T-cell (primary cell): ENCODE measurements at regions not wholly inside any gene's neighbourhood (a gene's known extent, or its start where the extent isn't known, plus 50 kb on each side); places are given as distances from the start of the nearest gene placed in this dataset.
"Not testable (repeated sequence)": the region's sequence is repeated elsewhere in the genome, so short reads cannot be mapped to it uniquely, and the experiment has no call there.

Experiments used
- ATAC-seq, 4 experiments: fragments of 200-7000 bp in 3 of 4; fragments of 150-1000 bp in 1 of 4; cut with Tn5 transposase; replicated peaks in 1 of 4; 1 replicate in 3 of 4; 2 replicates in 1 of 4; pipeline ENCODE4 v1.10.0; 2021; ENCODE audit warnings: moderate library complexity in 3 of 4, mild to moderate bottlenecking in 2 of 4, moderate number of reproducible peaks in 1 of 4
- CTCF ChIA-PET, 2 donors: fragments of 300-600 bp; sonication (Branson Sonifier 250); formaldehyde crosslinking; loops; one replicate each; lab custom pipeline; 2022; ENCODE audit warnings: antibody characterized with exemption in 2 of 2; lab: Charles Lee
- POLR2A ChIA-PET, 2 donors: fragments of 300-600 bp; sonication (Branson Sonifier 250); formaldehyde crosslinking; loops; one replicate each; lab custom pipeline; 2022; ENCODE audit warnings: antibody characterized with exemption in 2 of 2; lab: Charles Lee
- DNase-seq, 35 experiments: peaks; one replicate each; pipeline versions ENCODE4 v3.0.0 to v3.0.0-alpha.2; 2013 to 2023
- H3K27ac ChIP-seq: one replicate; pipeline ENCODE4 v1.5.1; 2013; ENCODE audit warnings: low read length
- H3K27me3 ChIP-seq, 2 experiments: replicated peaks in 1 of 2; 1 replicate in 1 of 2; 2 replicates in 1 of 2; pipeline versions ENCODE4 v1.6.1 to v1.7.0; 2013; ENCODE audit warnings: low read length in 1 of 2, mixed read lengths in 1 of 2; ENCODE audit not compliant: control insufficient read depth in 2 of 2, insufficient read depth in 2 of 2; ENCODE audit errors: extremely low read depth in 1 of 2
- H3K36me3 ChIP-seq, 2 donors: 1 replicate in 1 of 2; 2 replicates in 1 of 2; pipeline versions ENCODE4 v1.6.1 to v1.7.0; 2013; ENCODE audit warnings: low read length in 1 of 2; ENCODE audit not compliant: control insufficient read depth in 2 of 2, insufficient read depth in 1 of 2; ENCODE audit errors: extremely low read depth in 1 of 2
- H3K4me1 ChIP-seq, 2 experiments: 1 replicate in 1 of 2; 2 replicates in 1 of 2; pipeline versions ENCODE4 v1.6.1 to v1.7.0; 2013; ENCODE audit warnings: low read length in 2 of 2, mixed read lengths in 1 of 2; ENCODE audit not compliant: insufficient read depth in 2 of 2, control insufficient read depth in 1 of 2; ENCODE audit errors: extremely low read depth in 1 of 2
- H3K4me3 ChIP-seq, 2 donors: 1 replicate in 1 of 2; 2 replicates in 1 of 2; pipeline versions ENCODE4 v1.5.1 to v1.7.0; 2013; ENCODE audit warnings: mild to moderate bottlenecking in 2 of 2, low read length in 1 of 2, moderate library complexity in 1 of 2; ENCODE audit not compliant: control insufficient read depth in 1 of 2; ENCODE audit errors: extremely low read depth in 1 of 2
- H3K9me3 ChIP-seq: 2 replicates; pipeline ENCODE4 v1.7.0; 2013
- H3K27ac Mint-ChIP-seq, 2 donors: one replicate each; pipeline ENCODE4 v1.8.0; 2020 to 2021; ENCODE audit warnings: mild to moderate bottlenecking in 2 of 2, mixed read lengths in 2 of 2
- H3K27me3 Mint-ChIP-seq, 2 donors: one replicate each; pipeline ENCODE4 v1.8.0; 2021 to 2022; ENCODE audit warnings: mixed read lengths in 2 of 2
- H3K36me3 Mint-ChIP-seq: one replicate; pipeline ENCODE4 v1.8.0; 2021; ENCODE audit warnings: mixed read lengths
- H3K4me1 Mint-ChIP-seq, 3 donors: one replicate each; pipeline ENCODE4 v1.8.0; 2020 to 2022; ENCODE audit warnings: mixed read lengths in 3 of 3, mild to moderate bottlenecking in 1 of 3
- H3K4me3 Mint-ChIP-seq, 3 donors: one replicate each; pipeline ENCODE4 v1.8.0; 2020 to 2022; ENCODE audit warnings: mild to moderate bottlenecking in 3 of 3, mixed read lengths in 3 of 3, moderate library complexity in 3 of 3
- H3K9me3 Mint-ChIP-seq, 3 donors: one replicate each; pipeline ENCODE4 v1.8.0; 2020 to 2022; ENCODE audit warnings: mixed read lengths in 3 of 3
- WGBS: methylation state at CpG from one replicate; pipeline ENCODE4 v1.1.5; 2013; ENCODE audit warnings: missing lambda C conversion rate; ENCODE audit not compliant: insufficient coverage; 5-methylcytosine and 5-hydroxymethylcytosine counted together

DNA sequence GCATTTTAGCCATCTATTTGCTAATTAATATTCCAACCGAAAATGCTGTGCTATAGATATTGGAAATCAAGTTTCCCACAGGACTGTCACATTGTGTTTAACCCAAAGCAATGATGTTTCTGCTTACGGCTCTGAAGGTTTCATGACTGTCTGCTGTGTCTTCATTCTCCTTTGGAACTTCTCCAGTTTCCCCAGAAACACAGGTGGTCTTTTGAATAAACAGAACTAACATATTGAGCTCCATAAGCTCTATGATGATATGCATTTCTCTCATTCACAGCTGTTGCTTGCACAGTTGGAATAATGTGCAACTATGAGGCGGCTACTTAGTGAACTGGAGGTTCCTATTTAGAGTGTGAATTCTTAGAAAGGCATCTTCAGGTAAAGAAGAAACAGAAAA lies 266.0 kb upstream of the ID4 start:
- DNase-seq (no peak), ATAC-seq (no peak)
- WGBS = 73% methylated on average over 2 of the region's 3 CpGs
- Mint-ChIP-seq H3K4me1 (no peaks in the 10 kb centered on the region), H3K36me3 (no peaks in the 10 kb centered on the region), H3K4me3 (no peak overlapping the region), H3K9me3 (peaks cover 4 to 6% (median 5%) of the 10 kb centered on the region in 3 donors), H3K27ac (no peak overlapping the region), H3K27me3 (no peaks in the 10 kb centered on the region)
- no peaks in the 10 kb centered on the region for H3K36me3 ChIP-seq
- no peaks in the 10 kb centered on the region for H3K4me1 ChIP-seq
- H3K9me3 ChIP-seq = no peaks in the 10 kb centered on the region
- no peak overlapping the region for H3K27ac ChIP-seq
- H3K27me3 ChIP-seq = no peaks in the 10 kb centered on the region
- POLR2A ChIA-PET = interaction anchor here in 1 of 2 donors (0.5 kb wide), 1 partner anchor 75 kb away, joined by 3 read pairs; no protein-coding TSS in a partner anchor
- CTCF ChIA-PET = no interaction called here
- no peak overlapping the region for H3K4me3 ChIP-seq

DNA sequence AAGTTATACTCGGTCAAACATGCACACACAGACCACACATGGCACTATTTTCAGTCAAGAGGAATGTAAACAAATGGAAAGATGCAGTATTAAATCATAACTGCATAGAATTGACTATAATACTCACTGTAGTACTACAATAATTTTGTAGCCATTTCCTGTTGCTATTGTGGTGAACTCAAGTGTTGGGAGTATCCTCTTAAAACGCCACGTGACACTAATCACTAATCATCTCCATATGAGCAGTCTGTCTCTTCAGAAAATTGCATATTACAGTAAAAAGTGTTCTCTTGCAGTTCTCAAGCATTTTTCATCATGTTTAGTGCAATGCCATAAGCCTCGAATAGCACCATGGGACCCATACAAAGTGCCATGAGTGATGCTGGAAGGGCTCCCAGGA lies 258.7 kb upstream of the ID4 start:
- Mint-ChIP-seq H3K27me3 (no peaks in the 10 kb centered on the region), H3K4me1 (no peaks in the 10 kb centered on the region), H3K36me3 (no peaks in the 10 kb centered on the region), H3K4me3 (no peak overlapping the region), H3K9me3 (peaks cover 3 to 20% (median 10%) of the 10 kb centered on the region in 3 donors), H3K27ac (no peak overlapping the region)
- no CpG with 5 or more reads among the region's 4 CpGs for WGBS
- H3K27me3 ChIP-seq = no peaks in the 10 kb centered on the region
- POLR2A ChIA-PET = no interaction called here
- no peak for DNase-seq
- H3K4me3 ChIP-seq = no peak overlapping the region
- no peaks in the 10 kb centered on the region for H3K9me3 ChIP-seq
- H3K36me3 ChIP-seq = no peaks in the 10 kb centered on the region
- CTCF ChIA-PET = no interaction called here
- H3K27ac ChIP-seq = no peak overlapping the region
- no peak for ATAC-seq
- H3K4me1 ChIP-seq = no peaks in the 10 kb centered on the region

DNA sequence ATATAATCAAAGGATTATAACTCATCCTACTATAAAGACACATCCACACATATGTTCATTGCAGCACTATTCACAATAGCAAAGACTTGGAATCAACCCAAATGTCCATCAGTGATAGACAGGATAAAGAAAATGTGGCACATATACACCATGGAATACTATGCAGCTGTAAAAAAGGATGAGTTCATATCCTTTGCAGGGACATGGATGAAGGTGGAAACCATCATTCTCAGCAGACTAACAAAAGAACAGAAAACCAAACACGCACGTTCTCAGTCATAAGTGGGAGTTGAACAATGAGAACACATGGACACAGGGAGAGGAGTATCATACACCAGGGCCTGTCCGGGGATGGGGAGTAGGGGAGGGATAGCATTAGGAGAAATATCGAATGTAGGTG lies 253.0 kb upstream of the ID4 start:
- H3K27me3 Mint-ChIP-seq, H3K4me1 Mint-ChIP-seq, H3K9me3 ChIP-seq, POLR2A ChIA-PET, H3K4me1 ChIP-seq, H3K4me3 Mint-ChIP-seq, H3K27ac ChIP-seq, H3K27ac Mint-ChIP-seq, ATAC-seq, CTCF ChIA-PET, H3K27me3 ChIP-seq, H3K36me3 Mint-ChIP-seq, H3K4me3 ChIP-seq, DNase-seq, H3K36me3 ChIP-seq: not testable (repeated sequence)
- peaks cover 0 to 16% (median 9%) of the 10 kb centered on the region in 3 donors for H3K9me3 Mint-ChIP-seq
- WGBS = no CpG with 5 or more reads among the region's 4 CpGs

DNA sequence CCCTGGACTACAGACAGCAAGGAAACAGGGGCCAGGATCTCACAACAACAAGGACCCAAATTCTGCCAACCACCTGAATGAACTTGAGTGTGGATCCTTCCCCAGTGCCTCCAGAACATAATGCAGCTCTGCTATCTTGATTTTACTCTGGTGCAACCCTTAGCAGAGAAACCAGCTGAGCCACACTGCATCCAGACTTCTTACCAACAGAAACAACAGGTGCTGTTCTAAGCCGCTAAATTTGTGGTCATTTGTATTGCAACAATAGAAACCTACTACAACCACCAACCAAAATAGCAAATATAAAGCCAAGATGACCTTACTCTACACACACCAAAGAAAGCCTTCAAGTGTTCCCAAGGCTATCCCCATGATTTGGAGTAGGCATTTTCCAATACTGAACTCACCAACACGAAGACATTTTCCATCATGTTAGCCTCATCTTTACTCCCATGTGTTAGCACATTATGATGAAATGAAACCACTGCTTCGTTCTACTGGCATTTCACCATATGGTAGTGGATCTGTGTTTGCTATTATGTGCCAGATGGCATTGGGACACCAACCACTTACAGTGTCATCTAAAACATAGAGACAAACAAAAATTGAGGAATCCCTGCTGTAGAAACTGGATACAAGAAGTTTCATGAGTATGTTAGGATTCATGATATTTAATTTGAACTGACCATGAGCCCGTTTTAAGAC lies 249.8 kb upstream of the ID4 start:
- POLR2A ChIA-PET = no interaction called here
- DNase-seq = no peak
- WGBS = no CpG with 5 or more reads among the region's 4 CpGs
- no peaks in the 10 kb centered on the region for H3K27me3 Mint-ChIP-seq
- no peaks in the 10 kb centered on the region for H3K4me1 Mint-ChIP-seq
- no peak overlapping the region for H3K4me3 Mint-ChIP-seq
- no peaks in the 10 kb centered on the region for H3K36me3 Mint-ChIP-seq
- H3K27ac Mint-ChIP-seq = no peak overlapping the region
- H3K27ac ChIP-seq = no peak overlapping the region
- no peaks in the 10 kb centered on the region for H3K4me1 ChIP-seq
- H3K27me3 ChIP-seq = no peaks in the 10 kb centered on the region
- H3K4me3 ChIP-seq = no peak overlapping the region
- peaks cover 0 to 9% (median 8%) of the 10 kb centered on the region in 3 donors for H3K9me3 Mint-ChIP-seq
- ATAC-seq = no peak
- CTCF ChIA-PET = no interaction called here
- H3K36me3 ChIP-seq = no peaks in the 10 kb centered on the region
- no peaks in the 10 kb centered on the region for H3K9me3 ChIP-seq

DNA sequence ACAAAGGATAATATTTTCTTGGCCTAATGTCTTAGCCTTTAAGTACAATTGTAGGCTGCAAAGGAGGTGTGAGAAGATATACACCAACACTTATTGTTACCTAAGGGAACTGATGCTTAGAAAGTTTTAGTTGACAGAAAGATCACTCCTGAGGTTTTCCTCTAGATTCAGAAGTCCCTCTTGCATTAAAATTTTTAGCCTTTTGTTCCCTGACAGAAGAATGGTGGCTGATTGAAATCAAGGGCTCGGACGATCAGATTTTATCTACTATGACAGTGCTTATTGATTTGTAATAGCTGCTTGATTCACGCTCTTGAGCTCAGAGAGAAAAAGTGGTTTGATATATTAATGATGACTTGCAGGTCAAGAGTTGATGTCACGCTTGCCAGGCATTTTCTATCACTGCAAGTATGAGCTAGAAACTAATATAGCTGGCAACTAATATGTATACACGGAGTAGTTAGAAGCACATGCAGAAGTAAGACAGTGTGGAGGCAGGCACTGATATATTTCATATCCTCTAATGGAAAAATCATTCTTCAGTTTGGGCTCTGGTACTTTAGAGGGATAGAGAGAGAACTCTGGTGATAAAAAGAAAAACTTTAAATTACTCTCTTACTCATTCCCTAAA lies 246.6 kb upstream of the ID4 start:
- Mint-ChIP-seq H3K27me3 (no peaks in the 10 kb centered on the region), H3K27ac (no peak overlapping the region), H3K9me3 (peaks cover 0 to 3% (median 2%) of the 10 kb centered on the region in 3 donors), H3K36me3 (no peaks in the 10 kb centered on the region), H3K4me1 (no peaks in the 10 kb centered on the region), H3K4me3 (no peak overlapping the region)
- Histone ChIP-seq H3K36me3 (no peaks in the 10 kb centered on the region), H3K4me3 (no peak overlapping the region), H3K4me1 (no peaks in the 10 kb centered on the region), H3K27me3 (no peaks in the 10 kb centered on the region), H3K27ac (no peak overlapping the region), H3K9me3 (no peaks in the 10 kb centered on the region)
- ATAC-seq = no peak
- ChIA-PET POLR2A (no interaction called here), CTCF (no interaction called here)
- WGBS = 100% methylated on average over 1 of the region's 5 CpGs
- DNase-seq = no peak

DNA sequence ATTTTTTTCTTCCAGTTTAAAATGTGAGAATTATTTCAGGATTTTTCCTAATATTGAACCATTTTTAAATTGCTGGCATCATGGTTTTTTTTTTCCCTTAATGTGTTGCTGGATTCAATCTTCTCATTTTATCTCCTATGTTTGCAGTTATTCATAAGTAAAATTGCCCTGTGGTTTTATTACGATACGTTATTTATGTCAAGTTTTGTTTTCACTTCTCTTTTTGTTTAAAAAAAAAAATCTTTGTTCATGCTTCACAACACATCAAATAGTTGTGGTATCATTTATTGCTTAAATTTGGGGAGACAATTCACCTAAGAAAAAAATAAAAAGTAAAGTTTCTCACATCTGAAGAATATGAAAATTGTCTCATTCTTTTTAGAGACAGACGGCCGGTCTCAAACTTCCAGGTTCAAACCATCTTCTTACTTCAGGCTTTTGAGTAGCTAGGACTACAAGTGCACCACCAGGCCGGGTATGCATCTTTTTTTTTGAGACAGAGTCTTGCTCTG lies 239.3 kb upstream of the ID4 start:
- no peaks in the 10 kb centered on the region for H3K4me1 Mint-ChIP-seq
- POLR2A ChIA-PET = no interaction called here
- H3K36me3 ChIP-seq = no peaks in the 10 kb centered on the region
- no peaks in the 10 kb centered on the region for H3K27me3 ChIP-seq
- no peak overlapping the region for H3K4me3 ChIP-seq
- H3K36me3 Mint-ChIP-seq = no peaks in the 10 kb centered on the region
- CTCF ChIA-PET = no interaction called here
- H3K9me3 ChIP-seq = no peaks in the 10 kb centered on the region
- peaks cover 0 to 8% (median 4%) of the 10 kb centered on the region in 3 donors for H3K9me3 Mint-ChIP-seq
- DNase-seq (no peak), ATAC-seq (no peak)
- no peak overlapping the region for H3K4me3 Mint-ChIP-seq
- WGBS = 100% methylated on average over 2 of the region's 5 CpGs
- H3K27ac ChIP-seq = no peak overlapping the region
- no peaks in the 10 kb centered on the region for H3K4me1 ChIP-seq
- no peak overlapping the region for H3K27ac Mint-ChIP-seq
- H3K27me3 Mint-ChIP-seq = no peaks in the 10 kb centered on the region
